Omental fat pad (tissue), 3 donors: ENCODE measurements at regions not wholly inside any gene's neighbourhood (a gene's known extent, or its start where the extent isn't known, plus 50 kb on each side); places are given as distances from the start of the nearest gene placed in this dataset.

Experiments used
- ATAC-seq: fragments of 150-250 bp; one replicate; pipeline ENCODE4 v1.9.1; 2016; ENCODE audit warnings: mild to moderate bottlenecking, moderate library complexity; ENCODE audit not compliant: low FRiP score
- DNase-seq: peaks from one replicate; pipeline ENCODE4 v3.0.0-alpha.2; 2019; ENCODE audit warnings: low spot score
- TF ChIP-seq, protein P1 (sequence below), 3 donors: fragments of 450-650 bp; IDR thresholded peaks; one replicate each; pipeline ENCODE4 v1.5.1; 2016 to 2017; ENCODE audit warnings: antibody characterized with exemption in 3 of 3, mild to moderate bottlenecking in 3 of 3, moderate library complexity in 2 of 3

DNA sequence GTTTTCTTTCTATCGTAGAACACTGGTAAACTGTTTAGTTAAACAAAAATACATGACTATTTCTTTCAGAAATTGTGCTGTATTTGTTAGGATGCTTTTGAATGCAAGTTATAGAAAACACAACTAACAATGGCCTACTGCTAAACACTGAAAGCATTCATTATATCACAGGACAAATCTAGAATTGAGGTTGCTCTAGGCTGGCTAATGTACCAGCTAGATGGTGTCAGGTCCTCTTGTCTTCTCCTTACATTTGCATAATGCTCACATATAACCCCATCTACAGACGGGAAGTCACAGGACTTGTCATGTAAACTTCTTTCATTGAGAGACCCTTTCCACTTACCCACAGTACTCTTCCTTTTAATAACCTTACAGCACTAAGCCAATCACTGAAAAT lies 586.8 kb downstream of the DSC3 start:
- DNase-seq (no peak), ATAC-seq (no peak)
- TF ChIP-seq, protein P1, sequence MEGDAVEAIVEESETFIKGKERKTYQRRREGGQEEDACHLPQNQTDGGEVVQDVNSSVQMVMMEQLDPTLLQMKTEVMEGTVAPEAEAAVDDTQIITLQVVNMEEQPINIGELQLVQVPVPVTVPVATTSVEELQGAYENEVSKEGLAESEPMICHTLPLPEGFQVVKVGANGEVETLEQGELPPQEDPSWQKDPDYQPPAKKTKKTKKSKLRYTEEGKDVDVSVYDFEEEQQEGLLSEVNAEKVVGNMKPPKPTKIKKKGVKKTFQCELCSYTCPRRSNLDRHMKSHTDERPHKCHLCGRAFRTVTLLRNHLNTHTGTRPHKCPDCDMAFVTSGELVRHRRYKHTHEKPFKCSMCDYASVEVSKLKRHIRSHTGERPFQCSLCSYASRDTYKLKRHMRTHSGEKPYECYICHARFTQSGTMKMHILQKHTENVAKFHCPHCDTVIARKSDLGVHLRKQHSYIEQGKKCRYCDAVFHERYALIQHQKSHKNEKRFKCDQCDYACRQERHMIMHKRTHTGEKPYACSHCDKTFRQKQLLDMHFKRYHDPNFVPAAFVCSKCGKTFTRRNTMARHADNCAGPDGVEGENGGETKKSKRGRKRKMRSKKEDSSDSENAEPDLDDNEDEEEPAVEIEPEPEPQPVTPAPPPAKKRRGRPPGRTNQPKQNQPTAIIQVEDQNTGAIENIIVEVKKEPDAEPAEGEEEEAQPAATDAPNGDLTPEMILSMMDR (IDR thresholded peaks at IDR 0.05), result no peak

DNA sequence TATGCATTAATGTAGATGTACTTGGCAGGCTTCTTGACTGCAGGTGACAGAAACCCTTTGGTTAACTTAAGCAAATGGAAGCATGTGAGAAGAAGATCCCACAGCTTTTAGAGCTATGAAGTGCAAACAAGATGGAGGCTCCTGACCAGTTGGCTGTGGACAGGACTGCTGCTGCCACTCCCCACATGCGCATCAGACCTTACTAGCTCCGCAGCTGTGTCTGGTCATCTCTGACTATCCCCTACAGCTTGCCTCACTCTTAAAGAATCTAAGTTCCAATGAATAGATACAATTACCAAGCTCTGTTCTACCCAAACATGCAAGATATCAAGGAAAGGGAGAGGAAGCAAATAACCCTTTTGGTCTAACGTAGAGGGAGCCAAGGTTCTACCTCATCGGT lies 587.6 kb downstream of the DSC3 start:
- TF ChIP-seq, protein P1 (IDR thresholded peaks at IDR 0.05), result no peak
- ATAC-seq (no peak), DNase-seq (no peak)

DNA sequence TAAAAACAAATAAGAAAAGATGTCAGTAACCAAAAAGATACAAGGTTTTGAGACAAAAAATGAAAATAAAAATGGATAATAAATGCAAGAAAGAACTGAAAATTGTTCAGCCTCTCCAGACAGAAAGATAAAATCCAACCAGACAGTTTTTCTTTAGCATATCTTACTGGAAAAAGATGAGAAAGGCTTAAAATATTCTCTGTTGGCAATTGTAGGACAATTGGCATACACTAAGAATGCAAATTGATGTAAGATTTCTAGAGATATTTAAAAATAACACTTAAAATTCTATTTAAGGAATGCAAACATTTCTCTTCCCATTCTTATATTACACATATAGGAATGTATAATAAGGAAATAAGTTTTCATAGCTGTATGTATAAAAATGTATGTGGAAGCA lies 590.6 kb downstream of the DSC3 start:
- ATAC-seq, result no peak
- no peak for DNase-seq
- TF ChIP-seq, protein P1 (IDR thresholded peaks at IDR 0.05), result no peak

DNA sequence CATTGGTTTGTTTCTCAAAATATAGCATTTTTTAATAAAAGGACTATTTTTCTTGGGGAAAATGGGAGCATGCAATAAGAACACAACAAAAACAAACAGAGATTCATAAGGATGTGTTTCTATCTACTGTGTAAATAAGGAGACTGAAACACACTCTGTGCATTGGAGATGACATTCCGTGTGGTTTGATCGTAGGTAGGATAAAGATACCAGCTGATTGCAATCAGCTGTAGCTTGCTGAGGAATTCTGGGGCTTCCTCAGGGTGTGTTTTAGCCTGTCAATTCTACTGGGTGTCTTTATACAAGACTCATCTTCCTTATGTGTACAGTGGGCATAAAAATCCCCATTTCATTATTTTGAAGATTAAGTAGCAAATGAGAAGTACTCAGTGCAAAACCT lies 591.6 kb downstream of the DSC3 start:
- TF ChIP-seq, protein P1 (IDR thresholded peaks at IDR 0.05), result no peak
- DNase-seq, result no peak
- ATAC-seq, result no peak

DNA sequence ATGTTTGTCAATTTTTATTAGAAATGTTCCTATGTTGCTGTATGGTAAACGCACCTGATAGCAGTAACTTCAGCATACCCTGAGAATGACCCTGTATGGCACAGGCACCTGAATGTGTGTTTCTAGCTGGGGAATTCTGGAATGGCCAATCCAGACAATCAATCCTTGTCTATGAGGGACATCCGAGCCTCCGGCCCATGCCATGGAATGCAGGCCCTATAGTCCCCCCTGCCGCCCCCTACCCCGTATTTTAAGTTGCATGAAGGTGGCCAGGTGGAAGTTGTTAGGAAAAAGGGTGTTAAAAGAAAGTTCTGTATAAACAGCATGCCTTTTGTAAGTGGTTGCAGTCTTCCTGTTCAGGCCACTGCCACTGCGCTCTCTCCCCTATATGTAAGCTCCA lies 595.9 kb downstream of the DSC3 start:
- no peak for ATAC-seq
- DNase-seq, result no peak
- TF ChIP-seq, protein P1 (IDR thresholded peaks at IDR 0.05), result no peak

DNA sequence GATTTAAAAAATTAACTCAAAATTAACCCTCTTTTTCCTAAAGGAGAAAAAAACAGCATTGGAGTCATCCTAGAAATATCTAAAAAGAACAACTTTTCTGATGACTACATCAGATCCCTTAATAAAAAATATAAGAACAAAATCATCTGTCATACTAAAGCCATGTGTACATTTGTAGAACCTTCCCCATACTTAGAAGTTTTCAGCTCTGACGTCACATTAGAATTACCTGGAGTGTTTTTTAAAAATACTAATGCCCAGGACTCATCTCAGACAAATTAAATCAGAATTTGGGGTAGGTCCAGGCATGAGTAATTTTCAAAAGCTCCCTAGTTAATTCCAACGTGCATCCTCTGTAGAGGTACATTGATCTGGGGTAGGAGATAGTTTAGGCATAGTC lies 598.0 kb downstream of the DSC3 start:
- DNase-seq, result no peak

DNA sequence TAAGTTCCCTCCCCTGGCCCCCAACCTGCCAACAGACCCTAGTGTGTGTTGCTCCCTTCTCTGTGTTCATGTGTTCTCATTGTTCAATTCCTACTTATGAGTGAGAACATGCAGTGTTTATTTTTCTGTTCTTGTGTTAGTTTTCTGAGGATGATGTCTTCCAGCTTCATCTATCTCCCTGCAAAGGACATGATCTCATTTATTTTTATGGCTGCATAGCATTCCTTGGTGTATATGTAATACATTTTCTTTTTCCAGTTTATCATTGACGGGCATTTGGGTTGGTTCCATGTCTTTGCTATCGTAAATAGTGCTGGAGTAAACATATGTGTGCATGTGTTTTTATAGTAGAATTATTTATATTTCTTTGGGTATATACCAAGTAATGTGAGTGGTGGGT lies 602.2 kb downstream of the DSC3 start:
- TF ChIP-seq, protein P1 (IDR thresholded peaks at IDR 0.05), result no peak
- no peak for DNase-seq
- ATAC-seq, result no peak

More for the DNA sequence above, 598.0 kb downstream of the DSC3 start:
- TF ChIP-seq, protein P1 (IDR thresholded peaks at IDR 0.05), result no peak
- ATAC-seq, result no peak
